ENCODE measurements at regions not wholly inside any gene's neighbourhood (a gene's known extent, or its start where the extent isn't known, plus 50 kb on each side); places are given as distances from the start of the nearest gene placed in this dataset.

GRCh38 chr18:10228326-10228725 lies 226.1 kb upstream of the APCDD1 start:
- TF ChIP-seq, protein P1, sequence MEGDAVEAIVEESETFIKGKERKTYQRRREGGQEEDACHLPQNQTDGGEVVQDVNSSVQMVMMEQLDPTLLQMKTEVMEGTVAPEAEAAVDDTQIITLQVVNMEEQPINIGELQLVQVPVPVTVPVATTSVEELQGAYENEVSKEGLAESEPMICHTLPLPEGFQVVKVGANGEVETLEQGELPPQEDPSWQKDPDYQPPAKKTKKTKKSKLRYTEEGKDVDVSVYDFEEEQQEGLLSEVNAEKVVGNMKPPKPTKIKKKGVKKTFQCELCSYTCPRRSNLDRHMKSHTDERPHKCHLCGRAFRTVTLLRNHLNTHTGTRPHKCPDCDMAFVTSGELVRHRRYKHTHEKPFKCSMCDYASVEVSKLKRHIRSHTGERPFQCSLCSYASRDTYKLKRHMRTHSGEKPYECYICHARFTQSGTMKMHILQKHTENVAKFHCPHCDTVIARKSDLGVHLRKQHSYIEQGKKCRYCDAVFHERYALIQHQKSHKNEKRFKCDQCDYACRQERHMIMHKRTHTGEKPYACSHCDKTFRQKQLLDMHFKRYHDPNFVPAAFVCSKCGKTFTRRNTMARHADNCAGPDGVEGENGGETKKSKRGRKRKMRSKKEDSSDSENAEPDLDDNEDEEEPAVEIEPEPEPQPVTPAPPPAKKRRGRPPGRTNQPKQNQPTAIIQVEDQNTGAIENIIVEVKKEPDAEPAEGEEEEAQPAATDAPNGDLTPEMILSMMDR (IDR thresholded peaks at IDR 0.05): no peak
- no peak for TF ChIP-seq POLR2A (IDR thresholded peaks at IDR 0.05)
